Glutamatergic neuron (in vitro differentiated cells): ENCODE measurements at regions not wholly inside any gene's neighbourhood (a gene's known extent, or its start where the extent isn't known, plus 50 kb on each side); places are given as distances from the start of the nearest gene placed in this dataset.

Experiments
- DNase-seq: peaks from one replicate; pipeline ENCODE4 v3.0.0; 2022
- H3K27ac Mint-ChIP-seq: one replicate; pipeline ENCODE4 v1.8.0; 2020; ENCODE audit warnings: mild to moderate bottlenecking, mixed read lengths, inconsistent platforms; ENCODE audit not compliant: unreplicated experiment
- H3K27me3 Mint-ChIP-seq: one replicate; pipeline ENCODE4 v1.8.0; 2020; ENCODE audit warnings: mild to moderate bottlenecking, moderate library complexity, mixed read lengths, inconsistent platforms; ENCODE audit not compliant: unreplicated experiment
- H3K36me3 Mint-ChIP-seq: one replicate; pipeline ENCODE4 v1.8.0; 2020; ENCODE audit warnings: mild to moderate bottlenecking, mixed read lengths, inconsistent platforms; ENCODE audit not compliant: unreplicated experiment
- H3K4me1 Mint-ChIP-seq: one replicate; pipeline ENCODE4 v1.8.0; 2020; ENCODE audit warnings: mild to moderate bottlenecking, low read depth, mixed read lengths, inconsistent platforms; ENCODE audit not compliant: unreplicated experiment
- H3K4me3 Mint-ChIP-seq: one replicate; pipeline ENCODE4 v1.8.0; 2020; ENCODE audit warnings: mild to moderate bottlenecking, mixed read lengths, inconsistent platforms; ENCODE audit not compliant: unreplicated experiment
- H3K9me3 Mint-ChIP-seq: one replicate; pipeline ENCODE4 v1.8.0; 2020; ENCODE audit warnings: mild to moderate bottlenecking, moderate library complexity, mixed read lengths, inconsistent platforms; ENCODE audit not compliant: unreplicated experiment
- TF ChIP-seq, protein P1 (sequence below): fragments of 200-600 bp; sonication (generic); IDR thresholded peaks from one replicate; pipeline ENCODE4 v1.5.0; 2021; ENCODE audit not compliant: partially characterized antibody, unreplicated experiment

DNA sequence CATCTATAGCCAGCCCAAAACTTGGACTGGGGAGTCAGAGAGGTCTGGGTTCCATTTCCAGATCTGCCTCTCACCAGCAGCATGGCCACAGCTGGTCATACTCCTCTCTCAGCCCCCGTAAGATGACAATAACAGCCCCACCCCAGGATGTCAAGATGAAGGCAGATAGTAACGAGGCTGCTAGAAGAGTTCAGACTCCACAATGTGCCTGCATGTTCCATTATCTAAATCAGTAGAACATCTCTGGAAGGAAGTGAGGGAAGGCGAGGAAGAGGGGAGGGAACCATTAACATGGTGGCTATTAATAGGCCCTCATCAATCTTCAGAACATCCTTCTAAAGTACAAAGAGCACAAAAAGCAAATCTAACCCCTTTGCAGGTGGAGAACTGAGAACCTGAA, 98.0 kb upstream of the KCNG1 start:
- H3K27ac Mint-ChIP-seq = no peak overlapping the region
- H3K4me3 Mint-ChIP-seq = no peak overlapping the region
- DNase-seq = no peak
- H3K27me3 Mint-ChIP-seq = no peaks in the 10 kb centered on the region
- no peaks in the 10 kb centered on the region for H3K9me3 Mint-ChIP-seq
- no peaks in the 10 kb centered on the region for H3K36me3 Mint-ChIP-seq
- H3K4me1 Mint-ChIP-seq = peaks cover 8% of the 10 kb centered on the region
- TF ChIP-seq, protein P1, sequence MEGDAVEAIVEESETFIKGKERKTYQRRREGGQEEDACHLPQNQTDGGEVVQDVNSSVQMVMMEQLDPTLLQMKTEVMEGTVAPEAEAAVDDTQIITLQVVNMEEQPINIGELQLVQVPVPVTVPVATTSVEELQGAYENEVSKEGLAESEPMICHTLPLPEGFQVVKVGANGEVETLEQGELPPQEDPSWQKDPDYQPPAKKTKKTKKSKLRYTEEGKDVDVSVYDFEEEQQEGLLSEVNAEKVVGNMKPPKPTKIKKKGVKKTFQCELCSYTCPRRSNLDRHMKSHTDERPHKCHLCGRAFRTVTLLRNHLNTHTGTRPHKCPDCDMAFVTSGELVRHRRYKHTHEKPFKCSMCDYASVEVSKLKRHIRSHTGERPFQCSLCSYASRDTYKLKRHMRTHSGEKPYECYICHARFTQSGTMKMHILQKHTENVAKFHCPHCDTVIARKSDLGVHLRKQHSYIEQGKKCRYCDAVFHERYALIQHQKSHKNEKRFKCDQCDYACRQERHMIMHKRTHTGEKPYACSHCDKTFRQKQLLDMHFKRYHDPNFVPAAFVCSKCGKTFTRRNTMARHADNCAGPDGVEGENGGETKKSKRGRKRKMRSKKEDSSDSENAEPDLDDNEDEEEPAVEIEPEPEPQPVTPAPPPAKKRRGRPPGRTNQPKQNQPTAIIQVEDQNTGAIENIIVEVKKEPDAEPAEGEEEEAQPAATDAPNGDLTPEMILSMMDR = no peak

DNA sequence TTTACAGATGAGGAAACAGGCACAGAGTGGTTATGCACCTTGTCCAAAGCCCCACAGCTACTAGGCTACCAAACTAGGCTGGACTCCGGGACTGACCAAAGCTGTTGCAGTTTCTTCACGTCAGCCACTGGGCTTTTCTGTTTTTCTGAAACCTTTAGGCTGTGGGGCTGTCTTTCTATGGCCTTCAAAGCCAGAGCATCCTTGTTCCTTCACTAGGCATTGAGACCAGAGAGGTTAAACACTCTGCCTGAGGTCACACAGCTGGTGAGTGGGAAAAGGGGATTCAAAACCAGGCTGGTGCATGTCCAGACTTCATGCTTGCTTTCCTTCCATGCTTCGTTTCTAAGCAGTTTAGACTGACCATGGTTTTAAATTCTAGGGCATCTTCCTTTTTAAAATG, 97.5 kb upstream of the KCNG1 start:
- TF ChIP-seq, protein P1 = no peak
- peaks cover 8% of the 10 kb centered on the region for H3K4me1 Mint-ChIP-seq
- no peak overlapping the region for H3K4me3 Mint-ChIP-seq
- no peaks in the 10 kb centered on the region for H3K36me3 Mint-ChIP-seq
- H3K27ac Mint-ChIP-seq = no peak overlapping the region
- no peak for DNase-seq
- no peaks in the 10 kb centered on the region for H3K9me3 Mint-ChIP-seq
- no peaks in the 10 kb centered on the region for H3K27me3 Mint-ChIP-seq

DNA sequence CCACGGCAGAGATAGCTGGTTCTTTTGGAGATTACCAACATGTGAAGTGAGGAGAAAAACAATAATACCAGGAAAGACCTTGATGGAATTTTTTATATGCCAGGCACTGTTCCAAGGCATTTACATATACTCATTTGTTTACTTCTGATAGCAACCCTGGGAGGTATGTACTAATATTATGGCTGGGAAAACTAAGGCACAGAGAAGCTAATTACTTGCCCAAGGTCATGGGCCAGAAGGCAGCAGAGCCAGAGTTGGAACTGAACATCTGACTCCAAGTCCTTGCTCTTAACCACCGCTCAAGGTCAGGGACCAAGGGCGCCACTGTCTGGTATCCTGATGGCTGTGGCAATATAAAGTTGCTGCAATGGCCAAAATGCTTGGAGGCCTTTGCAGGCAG, 97.0 kb upstream of the KCNG1 start:
- Mint-ChIP-seq H3K9me3 (no peaks in the 10 kb centered on the region), H3K4me3 (no peak overlapping the region), H3K36me3 (no peaks in the 10 kb centered on the region), H3K4me1 (peaks cover 8% of the 10 kb centered on the region), H3K27me3 (no peaks in the 10 kb centered on the region), H3K27ac (no peak overlapping the region)
- DNase-seq = no peak
- TF ChIP-seq, protein P1 = no peak

DNA sequence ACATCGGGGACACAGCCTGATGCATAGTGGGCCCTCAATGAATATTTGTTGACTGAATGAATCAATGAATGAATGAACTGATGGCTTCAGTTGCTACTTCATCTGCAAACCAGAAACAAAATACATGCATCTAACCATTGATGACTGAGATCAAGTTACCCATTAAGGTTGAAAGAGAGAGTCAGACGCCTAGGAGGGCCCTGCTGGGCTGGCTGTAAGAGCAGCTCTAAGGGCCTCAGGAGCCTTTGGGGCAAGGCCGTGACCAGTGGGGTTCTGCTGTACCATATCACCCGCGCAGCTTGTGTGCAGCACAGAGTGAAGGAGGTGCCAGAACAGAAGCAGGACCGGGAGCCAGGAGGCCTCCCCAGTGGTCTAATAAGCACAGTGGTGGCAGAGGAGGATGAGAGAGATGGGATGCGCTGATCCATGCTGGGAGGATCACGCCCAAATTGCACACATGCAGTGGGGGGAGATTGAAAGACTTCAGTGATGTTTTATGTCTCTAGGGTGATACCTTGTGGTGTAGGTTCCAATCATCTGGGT, 96.1 kb upstream of the KCNG1 start:
- H3K27me3 Mint-ChIP-seq = no peaks in the 10 kb centered on the region
- H3K9me3 Mint-ChIP-seq = no peaks in the 10 kb centered on the region
- H3K36me3 Mint-ChIP-seq = no peaks in the 10 kb centered on the region
- TF ChIP-seq, protein P1 = no peak
- H3K27ac Mint-ChIP-seq = no peak overlapping the region
- peak overlapping the region; percentile 34 for H3K4me3 Mint-ChIP-seq
- peaks cover 8% of the 10 kb centered on the region for H3K4me1 Mint-ChIP-seq
- DNase-seq = no peak

DNA sequence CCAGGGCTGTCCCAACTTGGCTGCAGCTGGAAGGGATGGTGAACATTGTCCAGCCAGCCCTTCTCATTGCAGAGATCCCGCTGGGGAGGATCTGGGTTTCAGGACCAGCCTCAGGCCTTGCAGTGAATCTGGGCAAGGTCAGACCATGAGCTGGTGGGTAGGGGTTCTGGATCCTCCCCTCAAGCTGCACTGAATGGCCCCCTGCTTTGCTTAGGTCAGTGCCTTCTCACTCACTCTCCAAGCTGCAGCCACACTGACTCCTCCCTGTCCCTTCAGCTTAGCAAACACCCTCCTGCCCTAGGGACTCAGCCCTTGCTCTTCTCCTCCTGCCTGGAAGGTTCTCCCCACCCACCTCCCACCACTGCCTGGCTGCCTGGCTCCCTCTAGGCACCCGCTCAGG, 95.3 kb upstream of the KCNG1 start:
- no peaks in the 10 kb centered on the region for H3K36me3 Mint-ChIP-seq
- no peak for DNase-seq
- no peak overlapping the region for H3K27ac Mint-ChIP-seq
- H3K4me1 Mint-ChIP-seq = peaks cover 8% of the 10 kb centered on the region
- H3K27me3 Mint-ChIP-seq = no peaks in the 10 kb centered on the region
- H3K4me3 Mint-ChIP-seq = no peak overlapping the region
- TF ChIP-seq, protein P1 = no peak
- H3K9me3 Mint-ChIP-seq = no peaks in the 10 kb centered on the region
